ENCODE measurements at regions not wholly inside any gene's neighbourhood (a gene's known extent, or its start where the extent isn't known, plus 50 kb on each side); places are given as distances from the start of the nearest gene placed in this dataset.

DNA sequence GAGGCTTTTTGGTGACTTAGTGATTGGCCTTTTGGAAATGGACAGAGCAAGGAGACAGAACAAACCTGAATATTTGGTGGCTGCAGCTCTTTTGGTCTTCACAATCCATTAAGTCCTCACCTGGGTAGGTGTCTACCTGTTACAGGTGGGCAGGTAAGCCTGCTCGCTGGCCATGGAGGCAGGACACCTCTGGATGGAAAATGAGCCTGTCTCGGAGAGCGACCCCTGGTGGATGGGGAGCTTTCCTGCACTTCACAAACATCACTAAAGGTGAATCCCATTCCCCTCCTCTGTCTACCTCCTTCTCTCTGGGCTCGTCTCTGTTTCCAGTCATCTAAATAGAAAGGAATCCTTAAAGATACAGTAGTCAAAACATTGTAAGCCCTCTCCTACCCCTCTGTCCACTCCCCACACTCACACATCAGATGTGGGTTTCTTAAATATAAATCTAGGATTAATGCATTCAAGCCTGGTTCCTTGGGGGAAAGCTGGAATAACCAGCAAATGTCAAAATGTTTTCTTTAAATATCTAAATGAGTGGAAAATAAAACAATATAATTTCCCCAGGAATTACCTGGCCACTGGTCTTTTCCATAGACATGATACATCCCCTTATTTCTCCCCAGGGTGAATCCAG, 304.9 kb downstream of the CDH26 start:
- DNase-seq (no peak), ATAC-seq (ENCODE audit: insufficient read depth, low FRiP score) (no peak)
- TF ChIP-seq, protein P1, sequence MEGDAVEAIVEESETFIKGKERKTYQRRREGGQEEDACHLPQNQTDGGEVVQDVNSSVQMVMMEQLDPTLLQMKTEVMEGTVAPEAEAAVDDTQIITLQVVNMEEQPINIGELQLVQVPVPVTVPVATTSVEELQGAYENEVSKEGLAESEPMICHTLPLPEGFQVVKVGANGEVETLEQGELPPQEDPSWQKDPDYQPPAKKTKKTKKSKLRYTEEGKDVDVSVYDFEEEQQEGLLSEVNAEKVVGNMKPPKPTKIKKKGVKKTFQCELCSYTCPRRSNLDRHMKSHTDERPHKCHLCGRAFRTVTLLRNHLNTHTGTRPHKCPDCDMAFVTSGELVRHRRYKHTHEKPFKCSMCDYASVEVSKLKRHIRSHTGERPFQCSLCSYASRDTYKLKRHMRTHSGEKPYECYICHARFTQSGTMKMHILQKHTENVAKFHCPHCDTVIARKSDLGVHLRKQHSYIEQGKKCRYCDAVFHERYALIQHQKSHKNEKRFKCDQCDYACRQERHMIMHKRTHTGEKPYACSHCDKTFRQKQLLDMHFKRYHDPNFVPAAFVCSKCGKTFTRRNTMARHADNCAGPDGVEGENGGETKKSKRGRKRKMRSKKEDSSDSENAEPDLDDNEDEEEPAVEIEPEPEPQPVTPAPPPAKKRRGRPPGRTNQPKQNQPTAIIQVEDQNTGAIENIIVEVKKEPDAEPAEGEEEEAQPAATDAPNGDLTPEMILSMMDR (IDR thresholded peaks at IDR 0.05; ENCODE audit: control extremely low read depth, extremely low read depth), result peak; percentile 41
- no peak overlapping the region for H3K4me3 ChIP-seq
- H3K27me3 ChIP-seq (ENCODE audit: control insufficient read depth in 3 of 3, insufficient read depth in 3 of 3, low read length in 2 of 3), result no peaks in the 10 kb centered on the region
- no peaks in the 10 kb centered on the region for H3K36me3 ChIP-seq (ENCODE audit: control insufficient read depth in 4 of 4, insufficient read depth in 4 of 4, low read length in 4 of 4)
- no peak overlapping the region for H3K9ac ChIP-seq (ENCODE audit: insufficient read depth in 1 of 2, low read length in 2 of 2)
- WGBS, 2 donors, result 11 to 26% methylated on average over 4 of the region's 4 CpGs
- no peak overlapping the region for H3K27ac ChIP-seq (ENCODE audit: low read depth in 1 of 2, low read length in 1 of 2)
- no peaks in the 10 kb centered on the region for H3K9me3 ChIP-seq (ENCODE audit: control insufficient read depth in 4 of 4, insufficient read depth in 3 of 4, low read length in 3 of 4)
- H3K4me1 ChIP-seq (ENCODE audit: control insufficient read depth in 5 of 5, insufficient read depth in 5 of 5, low read length in 5 of 5), result peaks cover 0 to 12% (median 0%) of the 10 kb centered on the region in 5 donors

DNA sequence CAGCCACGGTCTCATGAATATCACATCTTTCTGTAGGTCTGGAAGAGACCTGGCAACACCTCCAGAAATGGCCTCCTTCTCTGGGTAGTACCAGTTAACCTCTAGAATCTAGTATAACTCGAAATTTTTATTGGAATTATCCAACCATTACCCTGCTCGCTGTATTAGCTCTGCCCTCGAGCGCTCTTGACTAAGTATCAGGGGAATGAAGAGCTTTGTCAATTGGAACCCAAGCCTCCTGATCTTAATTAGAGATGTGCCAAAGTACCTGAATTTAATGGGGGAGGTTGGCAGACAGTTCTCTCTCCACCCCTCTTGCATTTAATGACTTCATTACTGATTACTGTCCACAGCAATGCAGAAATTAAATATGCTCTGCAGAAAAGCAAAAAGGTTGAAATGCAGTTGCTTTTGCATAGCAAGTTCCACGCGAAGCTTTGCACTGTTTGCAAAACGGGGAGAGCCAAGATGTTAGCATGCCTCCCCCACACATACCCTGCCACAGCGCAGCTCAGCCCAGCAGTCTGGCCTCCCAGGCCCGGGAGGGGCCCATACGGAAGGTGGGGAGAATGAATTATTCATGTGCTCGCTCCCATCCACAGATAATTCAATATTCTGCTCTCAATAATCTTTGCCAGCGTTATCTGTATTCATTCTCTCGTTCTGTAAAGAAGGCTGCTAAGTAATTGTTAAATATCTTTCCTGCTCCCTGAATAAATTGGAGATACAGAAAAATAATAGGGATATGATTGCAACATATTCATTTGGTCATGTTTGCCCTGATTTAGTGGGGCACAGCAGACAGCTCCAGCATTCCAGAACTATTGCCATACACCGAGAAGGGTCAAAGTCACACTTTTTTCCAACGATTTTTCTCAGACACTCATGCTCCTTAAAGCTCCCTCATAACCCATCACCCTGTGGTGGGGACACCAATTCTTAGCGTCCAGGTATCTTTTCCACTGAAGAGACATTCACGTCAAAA, 305.8 kb downstream of the CDH26 start:
- no peak overlapping the region for H3K27ac ChIP-seq (ENCODE audit: low read depth in 1 of 2, low read length in 1 of 2)
- WGBS, 2 donors, result 70 to 86% methylated on average over 18 of the region's 18 CpGs
- H3K4me3 ChIP-seq, result no peak overlapping the region
- H3K4me1 ChIP-seq (ENCODE audit: control insufficient read depth in 5 of 5, insufficient read depth in 5 of 5, low read length in 5 of 5), result peaks cover 0 to 12% (median 0%) of the 10 kb centered on the region in 5 donors
- ATAC-seq (ENCODE audit: insufficient read depth, low FRiP score) (no peak), DNase-seq (peak in 1 of 3 donors; percentile 7)
- no peaks in the 10 kb centered on the region for H3K36me3 ChIP-seq (ENCODE audit: control insufficient read depth in 4 of 4, insufficient read depth in 4 of 4, low read length in 4 of 4)
- no peaks in the 10 kb centered on the region for H3K27me3 ChIP-seq (ENCODE audit: control insufficient read depth in 3 of 3, insufficient read depth in 3 of 3, low read length in 2 of 3)
- no peaks in the 10 kb centered on the region for H3K9me3 ChIP-seq (ENCODE audit: control insufficient read depth in 4 of 4, insufficient read depth in 3 of 4, low read length in 3 of 4)
- H3K9ac ChIP-seq (ENCODE audit: insufficient read depth in 1 of 2, low read length in 2 of 2), result no peak overlapping the region
- TF ChIP-seq, protein P1 (IDR thresholded peaks at IDR 0.05; ENCODE audit: control extremely low read depth, extremely low read depth), result no peak

DNA sequence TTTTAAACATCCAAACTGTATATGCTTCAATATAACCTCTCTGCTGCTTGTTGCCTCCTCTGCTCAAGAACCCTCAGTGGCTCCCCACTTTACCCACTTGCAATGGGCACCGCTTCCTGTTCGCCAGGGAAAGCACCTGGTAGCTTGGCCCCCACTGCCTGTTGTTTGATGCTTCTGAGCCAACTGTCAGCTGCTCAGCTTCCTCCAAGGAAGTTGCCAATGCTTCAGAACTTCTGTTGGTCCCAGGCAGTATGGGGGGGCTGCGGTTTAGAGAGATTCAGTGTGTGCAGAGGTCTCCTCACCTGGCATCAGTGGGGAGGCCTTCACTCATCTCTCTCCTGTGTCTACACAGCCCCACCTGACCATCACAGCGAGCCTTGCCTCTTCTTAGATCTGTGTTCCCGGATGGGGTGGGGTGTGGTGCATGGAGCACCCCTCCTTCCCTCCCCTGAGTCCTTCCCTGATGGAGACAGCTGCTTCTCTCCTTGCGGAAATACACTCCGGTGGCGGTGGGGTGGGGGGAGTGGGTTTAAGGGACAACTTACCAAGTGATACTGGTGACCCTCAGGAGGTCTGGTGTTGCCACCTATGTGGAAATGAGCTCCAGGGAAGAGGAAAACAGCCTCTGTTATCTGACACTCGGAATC, 308.1 kb downstream of the CDH26 start:
- peaks cover 0 to 15% (median 0%) of the 10 kb centered on the region in 5 donors for H3K4me1 ChIP-seq (ENCODE audit: control insufficient read depth in 5 of 5, insufficient read depth in 5 of 5, low read length in 5 of 5)
- ATAC-seq (ENCODE audit: insufficient read depth, low FRiP score) (no peak), DNase-seq (no peak)
- no peak overlapping the region for H3K27ac ChIP-seq (ENCODE audit: low read depth in 1 of 2, low read length in 1 of 2)
- no peaks in the 10 kb centered on the region for H3K27me3 ChIP-seq (ENCODE audit: control insufficient read depth in 3 of 3, insufficient read depth in 3 of 3, low read length in 2 of 3)
- TF ChIP-seq, protein P1 (IDR thresholded peaks at IDR 0.05; ENCODE audit: control extremely low read depth, extremely low read depth), result no peak
- no peak overlapping the region for H3K4me3 ChIP-seq
- 47 to 69% methylated on average over 9 of the region's 9 CpGs for WGBS, 2 donors
- no peaks in the 10 kb centered on the region for H3K36me3 ChIP-seq (ENCODE audit: control insufficient read depth in 4 of 4, insufficient read depth in 4 of 4, low read length in 4 of 4)
- no peaks in the 10 kb centered on the region for H3K9me3 ChIP-seq (ENCODE audit: control insufficient read depth in 4 of 4, insufficient read depth in 3 of 4, low read length in 3 of 4)
- H3K9ac ChIP-seq (ENCODE audit: insufficient read depth in 1 of 2, low read length in 2 of 2), result no peak overlapping the region

Data from lung (tissue), 11 donors.